Mesenchymal stem cell (in vitro differentiated cells and primary cell): ENCODE measurements at regions not wholly inside any gene's neighbourhood (a gene's known extent, or its start where the extent isn't known, plus 50 kb on each side); places are given as distances from the start of the nearest gene placed in this dataset.

Experiments
- DNase-seq: peaks from one replicate; pipeline ENCODE4 v3.0.0-alpha.2; 2013
- H2AFZ ChIP-seq: one replicate; pipeline ENCODE4 v1.6.1; 2013; ENCODE audit warnings: low read depth, mild to moderate bottlenecking, control low read depth, inconsistent platforms, low read length, moderate library complexity
- H2AK5ac ChIP-seq: 2 replicates; pipeline ENCODE4 v1.6.1; 2013; ENCODE audit warnings: low read length, moderate library complexity, mild to moderate bottlenecking, inconsistent platforms; ENCODE audit not compliant: severe bottlenecking
- H2BK120ac ChIP-seq: one replicate; pipeline ENCODE4 v1.6.1; 2013; ENCODE audit warnings: low read depth, mild to moderate bottlenecking, inconsistent platforms, low read length, moderate library complexity
- H2BK12ac ChIP-seq, 2 experiments: one replicate each; pipeline ENCODE4 v1.6.1; 2013; ENCODE audit warnings: inconsistent platforms in 2 of 2, low read length in 2 of 2, mild to moderate bottlenecking in 2 of 2, moderate library complexity in 2 of 2, control low read depth in 1 of 2
- H2BK15ac ChIP-seq: one replicate; pipeline ENCODE4 v1.6.1; 2013; ENCODE audit warnings: mild to moderate bottlenecking, low read depth, inconsistent platforms; ENCODE audit not compliant: poor library complexity, severe bottlenecking
- H2BK5ac ChIP-seq: 2 replicates; pipeline ENCODE4 v1.6.1; 2013; ENCODE audit warnings: low read depth, mild to moderate bottlenecking, low read length, control low read depth, inconsistent platforms; ENCODE audit not compliant: poor library complexity, severe bottlenecking
- H3K14ac ChIP-seq, 2 experiments: one replicate each; pipeline ENCODE4 v1.6.1; 2013; ENCODE audit warnings: inconsistent platforms in 2 of 2, low read length in 2 of 2, control low read depth in 1 of 2, mild to moderate bottlenecking in 1 of 2, moderate library complexity in 1 of 2
- H3K18ac ChIP-seq, 2 experiments: one replicate each; pipeline ENCODE4 v1.6.1; 2013; ENCODE audit warnings: inconsistent platforms in 2 of 2, low read length in 2 of 2, control low read depth in 1 of 2, low read depth in 1 of 2, mild to moderate bottlenecking in 1 of 2
- H3K23ac ChIP-seq, 2 experiments: one replicate each; pipeline ENCODE4 v1.6.1; 2013; ENCODE audit warnings: inconsistent platforms in 2 of 2, low read length in 2 of 2, mild to moderate bottlenecking in 2 of 2, moderate library complexity in 2 of 2, control low read depth in 1 of 2
- H3K27ac ChIP-seq: 2 replicates; pipeline ENCODE4 v1.5.1; 2013; ENCODE audit warnings: mild to moderate bottlenecking, moderate library complexity, low read length, control low read depth, inconsistent platforms; ENCODE audit not compliant: poor library complexity, severe bottlenecking
- H3K27me3 ChIP-seq, 2 experiments: 2 replicates each; pipeline versions ENCODE4 v1.6.1 to v1.7.0; 2013; ENCODE audit warnings: low read length in 2 of 2, mild to moderate bottlenecking in 2 of 2, moderate library complexity in 2 of 2, control low read depth in 1 of 2, inconsistent platforms in 1 of 2; ENCODE audit not compliant: control insufficient read depth in 1 of 2, insufficient read depth in 1 of 2
- H3K36me3 ChIP-seq, 2 experiments: 2 replicates each; pipeline versions ENCODE4 v1.6.1 to v1.7.0; 2013; ENCODE audit warnings: low read length in 2 of 2, control low read depth in 1 of 2, inconsistent platforms in 1 of 2, low read depth in 1 of 2, mild to moderate bottlenecking in 1 of 2; ENCODE audit not compliant: insufficient read depth in 2 of 2, control insufficient read depth in 1 of 2
- H3K4ac ChIP-seq, 2 experiments: one replicate each; pipeline ENCODE4 v1.6.1; 2013; ENCODE audit warnings: inconsistent platforms in 2 of 2, low read length in 2 of 2, mild to moderate bottlenecking in 2 of 2, moderate library complexity in 2 of 2, control low read depth in 1 of 2, low read depth in 1 of 2
- H3K4me1 ChIP-seq: 2 replicates; pipeline ENCODE4 v1.6.1; 2013; ENCODE audit warnings: low read depth, low read length, control low read depth; ENCODE audit not compliant: control insufficient read depth, insufficient read depth
- H3K4me2 ChIP-seq: 2 replicates; pipeline ENCODE4 v1.6.1; 2013; ENCODE audit warnings: low read length, mild to moderate bottlenecking, inconsistent platforms; ENCODE audit not compliant: poor library complexity, severe bottlenecking
- H3K4me3 ChIP-seq, 2 experiments: 2 replicates each; pipeline versions ENCODE4 v1.5.1 to v1.7.0; 2013; ENCODE audit warnings: low read length in 2 of 2, mild to moderate bottlenecking in 2 of 2, control low read depth in 1 of 2, low read depth in 1 of 2; ENCODE audit not compliant: insufficient read depth in 1 of 2
- H3K79me1 ChIP-seq: replicated peaks from 2 replicates; pipeline ENCODE4 v1.6.1; 2013; ENCODE audit warnings: mild to moderate bottlenecking, control low read depth, low read length, inconsistent platforms; ENCODE audit not compliant: poor library complexity, severe bottlenecking
- H3K9ac ChIP-seq: 2 replicates; pipeline ENCODE4 v1.7.0; 2013; ENCODE audit warnings: mild to moderate bottlenecking, low read length, moderate library complexity
- H3K9me3 ChIP-seq: 2 replicates; pipeline ENCODE4 v1.7.0; 2013; ENCODE audit warnings: mild to moderate bottlenecking, low read length; ENCODE audit not compliant: control insufficient read depth
- H4K8ac ChIP-seq: one replicate; pipeline ENCODE4 v1.6.1; 2013; ENCODE audit warnings: inconsistent platforms, mild to moderate bottlenecking, low read length, moderate library complexity
- H4K91ac ChIP-seq: one replicate; pipeline ENCODE4 v1.6.1; 2013; ENCODE audit warnings: mild to moderate bottlenecking, low read length, inconsistent platforms
- WGBS: methylation state at CpG from one replicate; pipeline ENCODE4 v1.1.7; 2013; ENCODE audit warnings: mixed read lengths; 5-methylcytosine and 5-hydroxymethylcytosine counted together

GRCh38 chr6:86355271-86355670, 582.1 kb upstream of the HTR1E start:
- Histone ChIP-seq H3K4me1 (no peaks in the 10 kb centered on the region), H2AK5ac (no peak overlapping the region), H3K18ac (no peak overlapping the region), H3K9ac (no peak overlapping the region), H3K27ac (no peak overlapping the region), H3K23ac (no peak overlapping the region), H3K27me3 (no peaks in the 10 kb centered on the region), H2BK120ac (no peak overlapping the region), H2BK12ac (no peak overlapping the region), H3K4ac (no peak overlapping the region), H2BK5ac (no peak overlapping the region), H2AFZ (no peak overlapping the region), H2BK15ac (no peak overlapping the region), H3K9me3 (peaks cover 14% of the 10 kb centered on the region), H3K36me3 (no peaks in the 10 kb centered on the region), H3K4me2 (no peak overlapping the region), H4K8ac (no peak overlapping the region), H4K91ac (no peak overlapping the region), H3K14ac (no peak overlapping the region), H3K79me1 (no peaks in the 10 kb centered on the region), H3K4me3 (no peak overlapping the region)
- no peak for DNase-seq

DNA sequence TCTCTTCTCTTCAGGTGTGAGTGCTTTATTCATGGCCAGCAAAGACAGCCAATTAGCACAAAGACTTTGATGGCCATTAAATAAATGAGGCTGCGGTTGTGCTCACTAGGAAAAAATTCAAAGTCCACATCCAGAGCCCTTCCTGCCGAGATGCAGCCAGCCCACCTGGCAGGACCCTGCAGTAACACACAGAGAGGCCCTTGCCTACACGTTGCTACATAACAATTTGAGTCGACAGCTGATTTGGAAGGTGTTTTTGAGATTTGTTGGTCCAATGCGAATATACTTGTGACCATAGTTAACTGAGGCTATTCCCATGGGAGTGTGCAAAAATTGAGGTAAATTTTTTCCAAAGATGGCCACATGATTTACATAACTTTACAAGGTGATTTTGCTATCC, 605.4 kb upstream of the HTR1E start:
- DNase-seq = no peak
- Histone ChIP-seq H2AFZ (no peak overlapping the region), H3K9me3 (no peaks in the 10 kb centered on the region), H3K79me1 (no peaks in the 10 kb centered on the region), H2BK5ac (no peak overlapping the region), H3K27me3 (no peaks in the 10 kb centered on the region), H3K14ac (no peak overlapping the region), H4K8ac (no peak overlapping the region), H3K36me3 (no peaks in the 10 kb centered on the region), H3K23ac (no peak overlapping the region), H2BK15ac (no peak overlapping the region), H3K4me1 (no peaks in the 10 kb centered on the region), H3K18ac (no peak overlapping the region), H3K4me2 (no peak overlapping the region), H2BK120ac (no peak overlapping the region), H3K4me3 (no peak overlapping the region), H2BK12ac (no peak overlapping the region), H3K4ac (no peak overlapping the region), H4K91ac (no peak overlapping the region), H2AK5ac (no peak overlapping the region), H3K9ac (no peak overlapping the region), H3K27ac (no peak overlapping the region)
- 54% methylated on average over 5 of the region's 5 CpGs for WGBS

GRCh38 chr6:86331265-86331840, 606.0 kb upstream of the HTR1E start:
- no peak overlapping the region for H3K27ac ChIP-seq
- H3K23ac ChIP-seq = no peak overlapping the region
- no peak overlapping the region for H4K8ac ChIP-seq
- H3K4ac ChIP-seq = no peak overlapping the region
- no peak overlapping the region for H4K91ac ChIP-seq
- no peaks in the 10 kb centered on the region for H3K79me1 ChIP-seq
- no peak overlapping the region for H2BK15ac ChIP-seq
- H2BK5ac ChIP-seq = no peak overlapping the region
- H3K9me3 ChIP-seq = no peaks in the 10 kb centered on the region
- H3K4me1 ChIP-seq = no peaks in the 10 kb centered on the region
- no peak for DNase-seq
- no peak overlapping the region for H2AFZ ChIP-seq
- H3K18ac ChIP-seq = no peak overlapping the region
- no peak overlapping the region for H3K14ac ChIP-seq
- WGBS = no CpG with 5 or more reads among the region's 3 CpGs
- no peak overlapping the region for H3K4me3 ChIP-seq
- no peak overlapping the region for H2BK12ac ChIP-seq
- no peak overlapping the region for H3K4me2 ChIP-seq
- H3K36me3 ChIP-seq = no peaks in the 10 kb centered on the region
- no peaks in the 10 kb centered on the region for H3K27me3 ChIP-seq
- H2BK120ac ChIP-seq = no peak overlapping the region
- no peak overlapping the region for H3K9ac ChIP-seq
- no peak overlapping the region for H2AK5ac ChIP-seq

- Histone ChIP-seq H2AFZ (no peak overlapping the region), H3K27me3 (no peaks in the 10 kb centered on the region), H3K4ac (no peak overlapping the region), H3K27ac (no peak overlapping the region), H2BK5ac (no peak overlapping the region), H3K4me3 (no peak overlapping the region), H2BK12ac (no peak overlapping the region), H2BK15ac (no peak overlapping the region), H3K9ac (no peak overlapping the region), H2BK120ac (no peak overlapping the region), H3K9me3 (peaks cover 27% of the 10 kb centered on the region), H3K18ac (no peak overlapping the region), H3K14ac (no peak overlapping the region), H3K79me1 (no peaks in the 10 kb centered on the region), H3K4me1 (no peaks in the 10 kb centered on the region), H3K23ac (no peak overlapping the region), H3K4me2 (no peak overlapping the region), H4K91ac (no peak overlapping the region), H3K36me3 (no peaks in the 10 kb centered on the region), H2AK5ac (no peak overlapping the region), H4K8ac (no peak overlapping the region)
- 78% methylated on average over 4 of the region's 4 CpGs for WGBS
- DNase-seq = no peak
Measured at GRCh38 chr6:86306210-86306609, 631.1 kb upstream of the HTR1E start.
